ENCODE measurements at regions not wholly inside any gene's neighbourhood (a gene's known extent, or its start where the extent isn't known, plus 50 kb on each side); places are given as distances from the start of the nearest gene placed in this dataset.

- no peak for DNase-seq (ENCODE audit: low read depth in 3 of 3)
Measured at GRCh38 chr5:5637173-5637572, 214.7 kb downstream of the ICE1 start.

GRCh38 chr5:5634817-5635216 is 212.3 kb downstream of the ICE1 start:
- no peak for DNase-seq (ENCODE audit: low read depth in 3 of 3)

GRCh38 chr5:5633579-5633978 is 211.1 kb downstream of the ICE1 start:
- no peak for DNase-seq (ENCODE audit: low read depth in 3 of 3)

GRCh38 chr5:5632678-5633077 is 210.2 kb downstream of the ICE1 start:
- no peak for DNase-seq (ENCODE audit: low read depth in 3 of 3)

GRCh38 chr5:5629607-5629978 is 207.1 kb downstream of the ICE1 start:
- no peak for DNase-seq (ENCODE audit: low read depth in 3 of 3)

GRCh38 chr5:5628866-5629606 is 206.6 kb downstream of the ICE1 start:
- no peak for DNase-seq (ENCODE audit: low read depth in 3 of 3)

GRCh38 chr5:5626412-5626811 is 203.9 kb downstream of the ICE1 start:
- DNase-seq (ENCODE audit: low read depth in 3 of 3): no peak

- DNase-seq (ENCODE audit: low read depth in 3 of 3): no peak
Measured at GRCh38 chr5:5625491-5625890, 203.0 kb downstream of the ICE1 start.

- no peak for DNase-seq (ENCODE audit: low read depth in 3 of 3)
Measured at GRCh38 chr5:5623397-5623796, 200.9 kb downstream of the ICE1 start.

GRCh38 chr5:5622806-5623205 is 200.3 kb downstream of the ICE1 start:
- DNase-seq (ENCODE audit: low read depth in 3 of 3): no peak

- DNase-seq (ENCODE audit: low read depth in 3 of 3): no peak
Measured at GRCh38 chr5:5619546-5619945, 197.1 kb downstream of the ICE1 start.

GRCh38 chr5:5617024-5617423 is 194.5 kb downstream of the ICE1 start:
- no peak for DNase-seq (ENCODE audit: low read depth in 3 of 3)

- no peak for DNase-seq (ENCODE audit: low read depth in 3 of 3)
Measured at GRCh38 chr5:5616247-5616895, 193.9 kb downstream of the ICE1 start.

- no peak for DNase-seq (ENCODE audit: low read depth in 3 of 3)
Measured at GRCh38 chr5:5615569-5615968, 193.1 kb downstream of the ICE1 start.

- no peak for DNase-seq (ENCODE audit: low read depth in 3 of 3)
Measured at GRCh38 chr5:5613261-5613990, 190.9 kb downstream of the ICE1 start.

- DNase-seq (ENCODE audit: low read depth in 3 of 3): no peak
Measured at GRCh38 chr5:5612096-5612495, 189.6 kb downstream of the ICE1 start.

- DNase-seq (ENCODE audit: low read depth in 3 of 3): no peak
Measured at GRCh38 chr5:5609935-5610334, 187.5 kb downstream of the ICE1 start.

GRCh38 chr5:5605170-5605764 is 182.8 kb downstream of the ICE1 start:
- DNase-seq (ENCODE audit: low read depth in 3 of 3): no peak

GRCh38 chr5:5602554-5602953 is 180.1 kb downstream of the ICE1 start:
- DNase-seq (ENCODE audit: low read depth in 3 of 3): no peak

GRCh38 chr5:5598547-5599113 is 176.2 kb downstream of the ICE1 start:
- DNase-seq (ENCODE audit: low read depth in 3 of 3): no peak

GRCh38 chr5:5593391-5593790 is 170.9 kb downstream of the ICE1 start:
- DNase-seq (ENCODE audit: low read depth in 3 of 3): no peak

- DNase-seq (ENCODE audit: low read depth in 3 of 3): no peak
Measured at GRCh38 chr5:5592541-5592940, 170.1 kb downstream of the ICE1 start.

Measured in stimulated activated CD4-positive, alpha-beta T cell treated with anti-CD3 and anti-CD28 coated beads, TNF-alpha, amount 100 ng/mL, for 48 hours (primary cell).